ENCODE measurements at regions not wholly inside any gene's neighbourhood (a gene's known extent, or its start where the extent isn't known, plus 50 kb on each side); places are given as distances from the start of the nearest gene placed in this dataset.
A peak's percentile ranks its signal among the peaks of the same experiment; 100 is the strongest.

DNA sequence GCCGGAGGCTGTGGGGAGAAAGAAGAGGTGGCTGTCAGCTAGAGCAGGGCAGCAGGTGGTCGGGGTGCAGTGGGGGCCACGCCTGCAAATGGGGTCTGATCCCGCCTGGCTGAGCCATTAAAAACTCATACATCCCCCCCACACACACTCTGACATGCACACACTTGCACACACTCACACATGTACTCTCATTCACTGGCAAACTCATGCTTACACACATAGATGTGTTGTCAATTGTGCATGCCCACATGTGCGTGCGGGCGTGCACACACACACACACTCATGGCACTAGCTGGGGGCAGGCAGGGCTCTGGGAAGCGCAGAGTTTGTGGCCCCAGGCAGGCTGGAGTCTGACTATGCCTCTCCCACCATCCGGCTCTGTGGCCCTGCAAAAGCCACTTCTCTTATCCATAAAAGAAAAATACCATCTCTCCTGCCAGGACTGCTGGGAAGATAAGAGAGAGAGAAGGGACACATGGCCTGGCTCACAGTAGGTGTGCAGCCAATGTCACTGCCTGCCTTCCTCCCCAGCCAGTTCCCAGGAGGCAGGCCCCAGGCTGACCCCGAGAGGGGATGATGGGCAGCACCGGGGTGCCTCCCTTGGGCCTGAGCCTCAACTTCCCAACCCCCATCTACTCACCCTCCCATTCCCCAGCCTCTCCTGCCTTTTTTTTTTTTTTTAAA, 163.5 kb upstream of the LINGO1 start:
- H3K27ac Mint-ChIP-seq, result no peak overlapping the region
- Histone ChIP-seq H3K4me3 (ENCODE audit: low read length) (no peak overlapping the region), H3K9me3 (ENCODE audit: low read length) (no peaks in the 10 kb centered on the region), H3K27ac (ENCODE audit: low read depth, low read length) (no peak overlapping the region), H3K27me3 (ENCODE audit: insufficient read depth, low read length, poor library complexity, severe bottlenecking) (no peaks in the 10 kb centered on the region), H3K4me1 (ENCODE audit: insufficient read depth, low read length) (no peaks in the 10 kb centered on the region), H3K36me3 (ENCODE audit: insufficient read depth, low read length) (no peaks in the 10 kb centered on the region)
- no peak for DNase-seq
- H3K9me3 Mint-ChIP-seq, result no peaks in the 10 kb centered on the region
- no peaks in the 10 kb centered on the region for H3K36me3 Mint-ChIP-seq
- no peak overlapping the region for H3K4me3 Mint-ChIP-seq
- H3K4me1 Mint-ChIP-seq, result peaks cover 0 to 7% (median 5%) of the 10 kb centered on the region in 3 donors
- ChIA-PET CTCF (no interaction called here), POLR2A (no interaction called here)
- peaks cover 10 to 15% of the 10 kb centered on the region in 2 donors for H3K27me3 Mint-ChIP-seq

GRCh38 chr15:77795446-77795845, 162.7 kb upstream of the LINGO1 start:
- H3K4me3 ChIP-seq (ENCODE audit: low read length), result no peak overlapping the region
- H3K27ac Mint-ChIP-seq, result no peak overlapping the region
- H3K4me1 ChIP-seq (ENCODE audit: insufficient read depth, low read length), result no peaks in the 10 kb centered on the region
- POLR2A ChIA-PET, result no interaction called here
- H3K27me3 ChIP-seq (ENCODE audit: insufficient read depth, low read length, poor library complexity, severe bottlenecking), result no peaks in the 10 kb centered on the region
- H3K4me3 Mint-ChIP-seq, result peak overlapping the region in 1 of 7 donors; percentile 44
- peaks cover 0 to 7% (median 5%) of the 10 kb centered on the region in 3 donors for H3K4me1 Mint-ChIP-seq
- H3K36me3 ChIP-seq (ENCODE audit: insufficient read depth, low read length), result no peaks in the 10 kb centered on the region
- DNase-seq, result no peak
- H3K27ac ChIP-seq (ENCODE audit: low read depth, low read length), result no peak overlapping the region
- peaks cover 12 to 15% of the 10 kb centered on the region in 2 donors for H3K27me3 Mint-ChIP-seq
- no peaks in the 10 kb centered on the region for H3K9me3 Mint-ChIP-seq
- CTCF ChIA-PET, result no interaction called here
- H3K36me3 Mint-ChIP-seq, result no peaks in the 10 kb centered on the region
- no peaks in the 10 kb centered on the region for H3K9me3 ChIP-seq (ENCODE audit: low read length)

DNA sequence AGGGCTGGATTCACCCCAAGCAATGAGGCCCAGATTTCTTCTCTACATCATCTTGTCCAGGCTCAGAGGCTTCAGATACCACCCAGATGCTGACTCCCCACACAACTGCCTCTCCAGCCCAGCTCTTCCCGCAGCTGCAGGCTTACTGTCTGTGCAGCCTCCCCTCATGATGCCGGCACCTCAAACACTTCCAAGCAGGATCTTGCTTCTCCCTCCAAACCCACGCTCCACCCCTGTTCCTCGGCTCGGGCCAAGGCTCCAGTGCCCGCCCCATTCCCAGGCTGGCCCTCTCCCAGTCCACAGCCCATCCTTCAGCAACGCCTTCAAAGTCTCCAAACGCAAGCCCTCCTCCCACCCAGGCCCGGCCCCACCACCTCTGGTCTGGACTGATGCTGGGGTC, 159.2 kb upstream of the LINGO1 start:
- no peak for DNase-seq
- peak overlapping the region in 1 of 8 donors; percentile 1 for H3K27ac Mint-ChIP-seq
- H3K4me3 Mint-ChIP-seq, result no peak overlapping the region
- Histone ChIP-seq H3K4me3 (ENCODE audit: low read length) (no peak overlapping the region), H3K4me1 (ENCODE audit: insufficient read depth, low read length) (no peaks in the 10 kb centered on the region), H3K9me3 (ENCODE audit: low read length) (no peaks in the 10 kb centered on the region), H3K36me3 (ENCODE audit: insufficient read depth, low read length) (no peaks in the 10 kb centered on the region), H3K27me3 (ENCODE audit: insufficient read depth, low read length, poor library complexity, severe bottlenecking) (no peaks in the 10 kb centered on the region), H3K27ac (ENCODE audit: low read depth, low read length) (no peak overlapping the region)
- peaks cover 9 to 24% of the 10 kb centered on the region in 2 donors for H3K27me3 Mint-ChIP-seq
- H3K9me3 Mint-ChIP-seq, result no peaks in the 10 kb centered on the region
- CTCF ChIA-PET, result no interaction called here
- POLR2A ChIA-PET, result no interaction called here
- peaks cover 0 to 2% (median 1%) of the 10 kb centered on the region in 3 donors for H3K4me1 Mint-ChIP-seq
- no peaks in the 10 kb centered on the region for H3K36me3 Mint-ChIP-seq

- CTCF ChIA-PET, result no interaction called here
Observed at GRCh38 chr15:77790481-77790880, 157.8 kb upstream of the LINGO1 start.

GRCh38 chr15:77786956-77787355, 154.2 kb upstream of the LINGO1 start:
- no peak for DNase-seq
- Mint-ChIP-seq H3K27ac (no peak overlapping the region), H3K36me3 (no peaks in the 10 kb centered on the region), H3K9me3 (peaks cover 0 to 4% (median 0%) of the 10 kb centered on the region in 5 donors), H3K4me3 (no peak overlapping the region), H3K4me1 (no peaks in the 10 kb centered on the region), H3K27me3 (peaks cover 17 to 23% of the 10 kb centered on the region in 2 donors)
- Histone ChIP-seq H3K27me3 (ENCODE audit: insufficient read depth, low read length, poor library complexity, severe bottlenecking) (no peaks in the 10 kb centered on the region), H3K36me3 (ENCODE audit: insufficient read depth, low read length) (no peaks in the 10 kb centered on the region), H3K9me3 (ENCODE audit: low read length) (no peaks in the 10 kb centered on the region), H3K4me1 (ENCODE audit: insufficient read depth, low read length) (no peaks in the 10 kb centered on the region), H3K4me3 (ENCODE audit: low read length) (no peak overlapping the region), H3K27ac (ENCODE audit: low read depth, low read length) (no peak overlapping the region)
- CTCF ChIA-PET, result no interaction called here
- POLR2A ChIA-PET, result no interaction called here

More at GRCh38 chr15:77790481-77790880, 157.8 kb upstream of the LINGO1 start:
- Mint-ChIP-seq H3K27ac (no peak overlapping the region), H3K4me3 (no peak overlapping the region), H3K9me3 (no peaks in the 10 kb centered on the region), H3K27me3 (peaks cover 14 to 27% of the 10 kb centered on the region in 2 donors), H3K36me3 (no peaks in the 10 kb centered on the region), H3K4me1 (no peaks in the 10 kb centered on the region)
- no peaks in the 10 kb centered on the region for H3K36me3 ChIP-seq (ENCODE audit: insufficient read depth, low read length)
- H3K4me3 ChIP-seq (ENCODE audit: low read length), result no peak overlapping the region
- H3K27me3 ChIP-seq (ENCODE audit: insufficient read depth, low read length, poor library complexity, severe bottlenecking), result no peaks in the 10 kb centered on the region
- H3K27ac ChIP-seq (ENCODE audit: low read depth, low read length), result no peak overlapping the region
- H3K9me3 ChIP-seq (ENCODE audit: low read length), result no peaks in the 10 kb centered on the region
- H3K4me1 ChIP-seq (ENCODE audit: insufficient read depth, low read length), result no peaks in the 10 kb centered on the region
- POLR2A ChIA-PET, result no interaction called here
- DNase-seq, result no peak

- Mint-ChIP-seq H3K27me3 (peaks cover 17 to 23% of the 10 kb centered on the region in 2 donors), H3K36me3 (no peaks in the 10 kb centered on the region), H3K4me1 (no peaks in the 10 kb centered on the region), H3K4me3 (no peak overlapping the region), H3K27ac (no peak overlapping the region), H3K9me3 (peaks cover 0 to 4% (median 0%) of the 10 kb centered on the region in 5 donors)
- Histone ChIP-seq H3K9me3 (ENCODE audit: low read length) (no peaks in the 10 kb centered on the region), H3K4me1 (ENCODE audit: insufficient read depth, low read length) (no peaks in the 10 kb centered on the region), H3K27ac (ENCODE audit: low read depth, low read length) (no peak overlapping the region), H3K36me3 (ENCODE audit: insufficient read depth, low read length) (no peaks in the 10 kb centered on the region), H3K4me3 (ENCODE audit: low read length) (no peak overlapping the region), H3K27me3 (ENCODE audit: insufficient read depth, low read length, poor library complexity, severe bottlenecking) (no peaks in the 10 kb centered on the region)
- no peak for DNase-seq
- CTCF ChIA-PET, result no interaction called here
- POLR2A ChIA-PET, result no interaction called here
Observed at GRCh38 chr15:77786181-77786890, 153.6 kb upstream of the LINGO1 start.

DNA sequence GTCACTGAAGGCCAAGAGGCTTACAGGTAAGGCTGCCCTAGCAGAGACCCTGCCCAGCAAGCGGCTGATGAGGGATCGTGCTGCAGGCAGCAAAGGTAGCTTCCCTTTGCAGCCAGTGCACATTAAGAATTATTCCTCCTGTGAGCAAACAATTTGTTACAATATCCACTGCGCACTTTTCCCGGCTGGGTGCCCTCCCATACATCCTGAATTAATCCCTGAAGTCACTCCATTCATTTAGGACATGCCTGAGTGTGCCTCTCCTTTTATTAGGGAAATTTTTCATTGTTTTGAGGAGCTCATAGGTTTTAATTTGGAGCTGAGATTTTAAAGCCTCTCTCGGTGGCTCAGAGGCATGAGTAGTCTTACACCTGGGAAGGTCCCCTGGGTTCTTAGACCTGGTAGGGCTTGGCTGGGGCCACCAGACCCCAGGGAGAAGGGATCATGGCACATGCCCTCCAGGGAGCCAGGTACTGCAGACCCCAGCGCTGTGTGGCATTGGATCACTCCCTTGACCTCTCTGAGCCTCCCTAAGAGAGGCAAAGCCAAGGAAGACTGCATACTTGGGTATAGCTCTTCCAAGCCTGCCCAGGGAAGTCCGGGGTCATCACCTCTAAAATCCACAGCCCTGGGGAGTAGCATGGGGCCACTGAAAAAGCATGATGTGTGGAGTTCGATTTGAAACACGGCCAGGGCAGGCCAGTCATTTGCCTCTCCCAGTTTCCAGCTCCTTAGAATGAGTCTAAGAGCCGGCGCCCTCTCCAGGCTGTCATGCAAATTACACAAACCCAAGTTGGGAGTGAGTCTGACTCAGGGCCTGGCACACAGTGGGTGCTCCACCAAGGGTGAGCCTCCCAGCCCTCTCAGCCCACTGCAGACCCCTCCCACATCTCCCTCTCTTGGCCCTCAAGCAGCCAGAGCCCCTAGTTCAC, 151.9 kb upstream of the LINGO1 start:
- no peaks in the 10 kb centered on the region for H3K4me1 ChIP-seq (ENCODE audit: insufficient read depth, low read length)
- no peak overlapping the region for H3K27ac ChIP-seq (ENCODE audit: low read depth, low read length)
- no peaks in the 10 kb centered on the region for H3K9me3 ChIP-seq (ENCODE audit: low read length)
- Mint-ChIP-seq H3K9me3 (peaks cover 0 to 13% (median 7%) of the 10 kb centered on the region in 5 donors), H3K4me1 (no peaks in the 10 kb centered on the region), H3K36me3 (no peaks in the 10 kb centered on the region), H3K27me3 (peaks cover 13 to 23% of the 10 kb centered on the region in 2 donors), H3K27ac (no peak overlapping the region), H3K4me3 (no peak overlapping the region)
- H3K4me3 ChIP-seq (ENCODE audit: low read length), result no peak overlapping the region
- ChIA-PET POLR2A (no interaction called here), CTCF (no interaction called here)
- H3K27me3 ChIP-seq (ENCODE audit: insufficient read depth, low read length, poor library complexity, severe bottlenecking), result no peaks in the 10 kb centered on the region
- no peaks in the 10 kb centered on the region for H3K36me3 ChIP-seq (ENCODE audit: insufficient read depth, low read length)
- no peak for DNase-seq

DNA sequence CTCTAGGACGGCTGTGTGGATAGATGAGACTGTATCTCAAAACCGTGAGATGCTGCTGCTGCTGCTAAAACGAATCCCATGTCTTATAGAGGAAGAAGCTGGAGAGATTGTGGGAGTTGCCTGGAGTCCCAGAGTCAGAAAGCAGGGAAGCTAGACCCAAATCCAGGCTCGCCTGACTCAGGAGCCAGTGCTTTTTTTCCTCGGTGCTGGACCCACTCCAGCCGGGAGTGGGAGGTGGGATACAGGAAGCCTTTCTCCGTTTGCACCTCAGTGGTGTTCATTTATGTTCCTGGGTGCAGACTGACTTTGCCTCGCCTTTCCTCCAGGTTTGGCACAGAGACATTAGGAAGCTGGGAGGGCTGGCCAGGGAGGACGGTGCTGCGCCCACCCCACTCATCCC, 150.9 kb upstream of the LINGO1 start:
- H3K27me3 ChIP-seq (ENCODE audit: insufficient read depth, low read length, poor library complexity, severe bottlenecking), result no peaks in the 10 kb centered on the region
- Mint-ChIP-seq H3K27ac (no peak overlapping the region), H3K36me3 (no peaks in the 10 kb centered on the region), H3K4me3 (no peak overlapping the region), H3K9me3 (peaks cover 0 to 13% (median 7%) of the 10 kb centered on the region in 5 donors), H3K4me1 (no peaks in the 10 kb centered on the region), H3K27me3 (peaks cover 15 to 25% of the 10 kb centered on the region in 2 donors)
- no peak overlapping the region for H3K27ac ChIP-seq (ENCODE audit: low read depth, low read length)
- no peaks in the 10 kb centered on the region for H3K36me3 ChIP-seq (ENCODE audit: insufficient read depth, low read length)
- H3K9me3 ChIP-seq (ENCODE audit: low read length), result no peaks in the 10 kb centered on the region
- H3K4me3 ChIP-seq (ENCODE audit: low read length), result no peak overlapping the region
- H3K4me1 ChIP-seq (ENCODE audit: insufficient read depth, low read length), result no peaks in the 10 kb centered on the region
- no peak for DNase-seq
- ChIA-PET POLR2A (no interaction called here), CTCF (no interaction called here)

Data from CD8-positive, alpha-beta memory T cell (primary cell).